ENCODE measurements at regions not wholly inside any gene's neighbourhood (a gene's known extent, or its start where the extent isn't known, plus 50 kb on each side); places are given as distances from the start of the nearest gene placed in this dataset.
A peak's percentile ranks its signal among the peaks of the same experiment; 100 is the strongest.
"Not testable (repeated sequence)": the region's sequence is repeated elsewhere in the genome, so short reads cannot be mapped to it uniquely, and the experiment has no call there.

DNA sequence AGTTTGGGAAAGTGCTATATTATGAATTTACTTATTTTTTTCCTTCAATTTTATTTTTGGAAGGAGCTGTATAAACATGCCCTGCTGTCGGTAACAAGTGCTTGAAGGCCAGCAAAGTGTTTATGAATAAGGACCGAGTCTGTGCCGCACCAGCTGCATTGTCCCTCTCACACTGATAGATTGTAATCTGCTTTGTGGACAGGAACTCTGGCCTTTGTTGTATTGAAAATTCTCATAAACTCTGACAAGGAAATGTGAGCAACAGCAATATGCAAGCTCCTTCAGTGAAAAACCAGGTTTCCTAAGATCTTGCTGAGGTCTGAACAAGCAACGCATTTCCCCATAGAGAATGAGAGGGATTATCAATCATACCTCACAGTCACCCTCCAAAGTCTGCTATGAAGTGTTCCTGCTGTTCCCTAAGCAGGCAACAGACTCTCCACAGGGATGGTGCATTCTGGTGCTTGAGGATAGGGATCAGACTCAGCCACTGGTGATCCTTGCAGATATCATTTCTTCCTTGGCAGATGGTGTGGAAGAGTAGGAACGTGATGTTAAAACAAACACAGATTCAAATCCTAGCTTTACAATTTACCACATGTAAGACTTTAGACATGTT lies 109.6 kb downstream of the KCNJ2 start:
- no peaks in the 10 kb centered on the region for H3K4me1 ChIP-seq
- H3K9me3 ChIP-seq = no peaks in the 10 kb centered on the region
- ATAC-seq (peak; percentile 26 to 54), DNase-seq (no peak)
- H3K36me3 ChIP-seq = no peaks in the 10 kb centered on the region
- intact Hi-C loops (cut with DNase I) = no loop called here
- H3K27me3 ChIP-seq (ENCODE audit: low read depth) = no peaks in the 10 kb centered on the region
- H3K27ac ChIP-seq = no peak overlapping the region
- TF ChIP-seq CTCF (IDR thresholded peaks at IDR 0.05) = no peak
- H3K4me3 ChIP-seq = no peak overlapping the region

DNA sequence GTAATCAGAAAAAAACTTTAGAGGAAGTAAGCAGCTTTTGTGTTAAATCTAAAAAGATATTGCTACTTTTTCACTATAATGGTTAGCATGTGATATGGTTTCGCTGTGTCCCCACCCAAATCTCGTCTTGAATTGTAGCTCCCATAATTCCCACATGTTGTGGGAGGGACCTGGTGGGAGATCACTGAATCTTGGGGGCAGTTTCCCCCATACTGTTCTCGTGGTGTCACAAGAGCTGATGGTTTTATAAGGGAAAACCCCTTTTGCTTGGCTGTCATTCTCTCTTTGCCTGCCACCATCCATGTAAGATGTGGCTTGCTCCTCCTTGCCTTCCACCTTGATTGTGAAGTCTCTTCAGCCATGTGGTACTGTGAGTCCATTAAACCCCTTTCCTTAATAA lies 117.1 kb downstream of the KCNJ2 start:
- no peak for DNase-seq
- no peak for ATAC-seq
- H3K27ac ChIP-seq = no peak overlapping the region
- no peak overlapping the region for H3K4me3 ChIP-seq
- no peaks in the 10 kb centered on the region for H3K27me3 ChIP-seq (ENCODE audit: low read depth)
- H3K9me3 ChIP-seq = no peaks in the 10 kb centered on the region
- H3K4me1 ChIP-seq = no peaks in the 10 kb centered on the region
- intact Hi-C loops (cut with DNase I) = no loop called here
- no peaks in the 10 kb centered on the region for H3K36me3 ChIP-seq
- no peak for TF ChIP-seq CTCF (IDR thresholded peaks at IDR 0.05)

DNA sequence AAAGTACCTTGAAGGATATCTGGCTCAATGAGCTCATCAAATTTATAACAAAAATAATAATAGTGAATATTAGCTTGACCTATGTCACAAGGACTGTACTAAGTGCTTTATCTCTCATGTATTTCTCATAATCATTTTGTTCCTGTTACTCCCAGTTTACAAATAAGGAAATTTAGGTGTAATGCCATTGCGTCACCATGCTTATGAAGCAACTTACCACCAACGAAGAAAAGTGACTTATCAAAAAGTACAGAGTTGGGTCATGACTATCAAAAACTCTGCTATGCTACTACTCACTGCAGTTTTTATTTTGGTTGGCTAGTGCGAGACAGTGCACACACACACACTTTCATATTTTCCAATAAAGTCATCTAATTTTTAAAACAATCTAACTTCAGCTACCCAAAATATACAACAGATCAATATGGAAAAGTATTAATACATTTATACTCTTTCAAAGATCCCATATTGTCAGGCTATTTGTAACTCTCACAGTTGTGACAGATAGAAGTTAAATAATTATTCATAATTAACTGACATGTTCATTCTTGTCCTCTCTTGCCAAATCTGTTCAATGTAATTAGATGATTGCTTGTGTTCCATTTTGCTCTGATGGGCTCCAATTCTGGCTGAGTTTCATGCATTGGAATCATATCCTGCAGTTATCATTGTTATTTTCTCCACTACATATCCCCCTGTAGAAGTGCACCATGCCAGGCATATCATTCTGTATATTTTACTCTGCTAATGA lies 119.4 kb downstream of the KCNJ2 start:
- ATAC-seq (no peak), DNase-seq (no peak)

DNA sequence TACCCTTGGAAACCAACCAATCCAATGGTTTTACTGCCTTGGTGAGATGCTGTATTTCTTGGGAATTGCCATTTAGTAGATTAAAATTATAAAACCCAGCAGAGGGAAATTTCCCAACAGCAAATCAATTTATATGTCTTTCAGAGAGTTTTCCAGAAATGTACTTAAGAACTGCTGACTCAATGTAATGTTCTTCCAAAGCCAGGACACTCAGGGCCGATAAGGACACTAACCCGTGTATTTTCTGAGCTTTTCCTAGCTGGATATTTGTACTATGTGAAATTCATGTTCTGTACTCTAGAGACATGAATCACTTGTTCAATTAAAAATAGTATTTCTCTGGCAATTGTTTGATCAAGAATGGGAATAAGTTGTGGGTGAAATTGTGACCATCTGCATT lies 121.4 kb downstream of the KCNJ2 start:
- Histone ChIP-seq H3K27ac (no peak overlapping the region), H3K36me3 (no peaks in the 10 kb centered on the region), H3K4me1 (peaks cover 10% of the 10 kb centered on the region), H3K27me3 (ENCODE audit: low read depth) (no peaks in the 10 kb centered on the region), H3K4me3 (no peak overlapping the region), H3K9me3 (no peaks in the 10 kb centered on the region)
- ATAC-seq (peak in 1 of 2 donors; percentile 64), DNase-seq (no peak)
- intact Hi-C loops (cut with DNase I) = no loop called here
- no peak for TF ChIP-seq CTCF (IDR thresholded peaks at IDR 0.05)

More for the DNA sequence above, 119.4 kb downstream of the KCNJ2 start:
- Histone ChIP-seq H3K4me3 (no peak overlapping the region), H3K4me1 (no peaks in the 10 kb centered on the region), H3K36me3 (no peaks in the 10 kb centered on the region), H3K27me3 (ENCODE audit: low read depth) (no peaks in the 10 kb centered on the region), H3K9me3 (no peaks in the 10 kb centered on the region), H3K27ac (no peak overlapping the region)
- no peak for TF ChIP-seq CTCF (IDR thresholded peaks at IDR 0.05)
- intact Hi-C loops (cut with DNase I) = no loop called here

- DNase-seq (no peak), ATAC-seq (no peak)
- Histone ChIP-seq H3K9me3 (no peaks in the 10 kb centered on the region), H3K4me3 (no peak overlapping the region), H3K27me3 (ENCODE audit: low read depth) (no peaks in the 10 kb centered on the region), H3K4me1 (peaks cover 10% of the 10 kb centered on the region), H3K36me3 (no peaks in the 10 kb centered on the region), H3K27ac (no peak overlapping the region)
- TF ChIP-seq CTCF (IDR thresholded peaks at IDR 0.05) = no peak
- intact Hi-C loops (cut with DNase I) = no loop called here
Measured at GRCh38 chr17:70292366-70292765, 123.0 kb downstream of the KCNJ2 start.

DNA sequence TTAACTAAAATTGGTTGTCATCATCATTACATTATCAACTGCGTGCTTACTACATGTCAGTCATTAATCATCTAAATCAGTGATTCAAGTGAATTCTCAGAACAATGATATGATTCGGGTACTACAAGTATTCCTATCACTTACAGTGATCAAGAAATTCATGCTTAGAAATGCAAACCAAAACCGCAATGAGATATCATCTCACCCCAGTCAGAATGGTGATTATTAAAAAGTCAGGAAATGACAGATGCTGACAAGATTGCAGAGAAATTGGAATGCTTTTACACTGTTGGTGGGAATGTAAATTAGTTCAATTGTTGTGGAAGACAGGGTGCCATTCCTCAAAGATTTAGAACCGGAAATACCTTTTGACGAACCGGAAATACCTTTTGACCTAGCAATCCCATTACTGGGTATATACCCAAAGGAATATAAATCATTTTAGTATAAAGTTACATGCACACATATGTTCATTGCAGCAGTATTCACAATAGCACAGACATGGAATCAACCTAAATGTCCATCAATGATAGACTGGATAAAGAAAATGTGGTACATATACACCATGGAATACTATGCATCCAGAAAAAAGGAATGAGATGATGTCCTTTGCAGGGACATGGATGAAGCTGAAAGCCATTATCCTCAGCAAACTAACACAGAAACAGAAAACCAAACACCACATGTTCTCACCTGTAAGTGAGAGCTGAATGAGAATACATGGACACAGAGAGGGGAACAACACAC lies 124.4 kb downstream of the KCNJ2 start:
- ATAC-seq; H3K27me3 ChIP-seq (ENCODE audit: low read depth); H3K9me3 ChIP-seq; H3K27ac ChIP-seq; intact Hi-C loops (cut with DNase I); DNase-seq; H3K4me3 ChIP-seq; H3K36me3 ChIP-seq: not testable (repeated sequence)
- H3K4me1 ChIP-seq = peaks cover 10% of the 10 kb centered on the region

All from lower lobe of right lung (tissue), 2 donors.